Endothelial cell of umbilical vein (primary cell): ENCODE measurements at regions not wholly inside any gene's neighbourhood (a gene's known extent, or its start where the extent isn't known, plus 50 kb on each side); places are given as distances from the start of the nearest gene placed in this dataset.
"Not testable (repeated sequence)": the region's sequence is repeated elsewhere in the genome, so short reads cannot be mapped to it uniquely, and the experiment has no call there.

Experiments used
- BruUV-seq: library from RNA; stranded (reverse); fragments of 400-500 nt; replicated peaks from 2 replicates; lab custom pipeline; 2021; lab: Mats Ljungman, UMichigan
- CTCF ChIA-PET: fragments of 300-600, 350-600 bp; sonication (Branson Sonifier 250); formaldehyde crosslinking; loops from one replicate; lab custom pipeline; 2021; ENCODE audit warnings: antibody characterized with exemption, inconsistent platforms; lab: Charles Lee
- POLR2A ChIA-PET: fragments of 300-600, 350-600 bp; sonication (Branson Sonifier 250); formaldehyde crosslinking; loops from one replicate; lab custom pipeline; 2021; ENCODE audit warnings: antibody characterized with exemption, inconsistent platforms; lab: Charles Lee
- DNase-seq: peaks from one replicate; pipeline ENCODE4 v3.0.0-alpha.2; 2011; ENCODE audit warnings: low read depth, low spot score
- FAIRE-seq: peaks from 2 replicates; lab custom pipeline; 2011; peaks lifted over from hg19 to GRCh38; lab: Jason Lieb, UNC
- H2AFZ ChIP-seq: 2 replicates; pipeline ENCODE4 v1.6.0; 2012; ENCODE audit warnings: low read depth, low read length, control low read depth, inconsistent platforms
- H3K27ac ChIP-seq: 2 replicates; pipeline ENCODE4 v1.5.1; 2011; ENCODE audit warnings: low read depth, mild to moderate bottlenecking, control low read depth, low read length, moderate library complexity; ENCODE audit not compliant: insufficient read depth
- H3K27me3 ChIP-seq, 2 experiments: 2 replicates each; pipeline versions ENCODE4 v1.6.0 to v1.6.1; 2011; ENCODE audit warnings: low read length in 2 of 2, mixed read lengths in 1 of 2; ENCODE audit not compliant: control insufficient read depth in 2 of 2, insufficient read depth in 2 of 2
- H3K36me3 ChIP-seq, 2 experiments: 2 replicates in 1 of 2; 3 replicates in 1 of 2; pipeline ENCODE4 v1.5.1; 2011; ENCODE audit warnings: low read length in 2 of 2, mild to moderate bottlenecking in 1 of 2, moderate library complexity in 1 of 2; ENCODE audit not compliant: control insufficient read depth in 2 of 2, insufficient read depth in 2 of 2; ENCODE audit errors: extremely low read depth in 1 of 2
- H3K4me1 ChIP-seq: 3 replicates; pipeline ENCODE4 v1.5.1; 2011; ENCODE audit warnings: mild to moderate bottlenecking, low read length; ENCODE audit not compliant: control insufficient read depth, insufficient read depth; ENCODE audit errors: extremely low read depth
- H3K4me2 ChIP-seq: 2 replicates; pipeline ENCODE4 v1.6.1; 2011; ENCODE audit warnings: low read length, control low read depth, mixed read lengths; ENCODE audit not compliant: insufficient read depth
- H3K4me3 ChIP-seq, 3 experiments: fragments of 200-600 bp in 1 of 3; sonication (generic), shearing (Covaris generic) in 1 of 3; replicated peaks in 1 of 3; 2 replicates each; pipeline ENCODE4 v1.5.1; 2011 to 2016; ENCODE audit warnings: control low read depth in 3 of 3, low read length in 3 of 3, mild to moderate bottlenecking in 2 of 3, inconsistent platforms in 1 of 3, low read depth in 1 of 3, moderate library complexity in 1 of 3; ENCODE audit not compliant: insufficient read depth in 1 of 3
- H3K79me2 ChIP-seq: 2 replicates; pipeline ENCODE4 v1.6.0; 2012; ENCODE audit warnings: low read length, inconsistent platforms; ENCODE audit not compliant: control insufficient read depth, insufficient read depth
- H3K9ac ChIP-seq: replicated peaks from 2 replicates; pipeline ENCODE3; 2011; ENCODE audit warnings: low read length, control low read depth; ENCODE audit not compliant: insufficient read depth; ENCODE audit errors: extremely low read depth
- H3K9me1 ChIP-seq: replicated peaks from 3 replicates; pipeline ENCODE4 v1.6.0; 2011; ENCODE audit warnings: mild to moderate bottlenecking, low read length; ENCODE audit not compliant: control insufficient read depth, insufficient read depth; ENCODE audit errors: extremely low read depth
- H3K9me3 ChIP-seq: replicated peaks from 2 replicates; pipeline ENCODE4 v1.5.1; 2012; ENCODE audit warnings: low read length, inconsistent platforms; ENCODE audit not compliant: control insufficient read depth, insufficient read depth
- H4K20me1 ChIP-seq: replicated peaks from 2 replicates; pipeline ENCODE3; 2011; ENCODE audit warnings: mild to moderate bottlenecking, low read length; ENCODE audit not compliant: control insufficient read depth, insufficient read depth; ENCODE audit errors: extremely low read depth
- EZH2 ChIP-seq: IDR thresholded peaks from 2 replicates; pipeline ENCODE4 v1.6.1; 2012; ENCODE audit warnings: borderline replicate concordance, low read depth, mild to moderate bottlenecking, moderate library complexity, low read length, inconsistent platforms; ENCODE audit not compliant: severe bottlenecking
- FOS ChIP-seq: IDR thresholded peaks from 2 replicates; pipeline ENCODE4 v1.6.1; 2011; ENCODE audit warnings: mild to moderate bottlenecking, low read length, moderate library complexity, borderline replicate concordance; ENCODE audit not compliant: insufficient read depth
- GATA2 ChIP-seq: IDR thresholded peaks from 2 replicates; pipeline ENCODE4 v1.7.0; 2011; ENCODE audit warnings: low read depth, mild to moderate bottlenecking, moderate library complexity, mixed read lengths, low read length; ENCODE audit not compliant: insufficient read length, insufficient read depth
- JUN ChIP-seq: IDR thresholded peaks from 2 replicates; pipeline ENCODE4 v1.6.1; 2011; ENCODE audit warnings: borderline replicate concordance, low read depth; ENCODE audit not compliant: insufficient read length, insufficient read depth
- MYC ChIP-seq: IDR thresholded peaks from one replicate; pipeline ENCODE4 v1.6.1; 2011; ENCODE audit warnings: mild to moderate bottlenecking, low read depth, low read length
- POLR2A ChIP-seq: IDR thresholded peaks from 2 replicates; pipeline ENCODE4 v1.6.1; 2012; ENCODE audit warnings: low read depth, mild to moderate bottlenecking, control low read depth, low read length
- POLR2AphosphoS5 ChIP-seq: IDR thresholded peaks from 2 replicates; pipeline ENCODE4 v1.6.1; 2012; ENCODE audit warnings: low read depth, mild to moderate bottlenecking, control low read depth, low read length, moderate library complexity; ENCODE audit not compliant: insufficient read depth
- dilution Hi-C: fragments of 300-500 bp; cut with MboI; formaldehyde crosslinking; loops from one replicate; pipeline ENCODE4 v1.15.0; 2019; ENCODE audit warnings: low sequenced_read_pairs; ENCODE audit not compliant: extremely low pct_ligation_motif_present
- intact Hi-C: fragments of 100-400 bp; cut with micrococcal nuclease; formaldehyde crosslinking; loops from one replicate; pipeline ENCODE4 v1.10.0; 2022
- TF ChIP-seq, protein P1 (sequence below), 2 donors: IDR thresholded peaks; 1 replicate in 1 of 2; 2 replicates in 1 of 2; pipeline ENCODE4 v1.5.1; 2011; ENCODE audit warnings: low read length in 2 of 2, mild to moderate bottlenecking in 2 of 2, moderate library complexity in 2 of 2, control low read depth in 1 of 2, inconsistent platforms in 1 of 2, low read depth in 1 of 2; ENCODE audit not compliant: insufficient read depth in 1 of 2; ENCODE audit errors: extremely low read depth in 1 of 2
- TF ChIP-seq, protein P2 (sequence below): IDR thresholded peaks from 2 replicates; pipeline ENCODE4 v1.6.1; 2011; ENCODE audit not compliant: insufficient read depth, insufficient read length

DNA sequence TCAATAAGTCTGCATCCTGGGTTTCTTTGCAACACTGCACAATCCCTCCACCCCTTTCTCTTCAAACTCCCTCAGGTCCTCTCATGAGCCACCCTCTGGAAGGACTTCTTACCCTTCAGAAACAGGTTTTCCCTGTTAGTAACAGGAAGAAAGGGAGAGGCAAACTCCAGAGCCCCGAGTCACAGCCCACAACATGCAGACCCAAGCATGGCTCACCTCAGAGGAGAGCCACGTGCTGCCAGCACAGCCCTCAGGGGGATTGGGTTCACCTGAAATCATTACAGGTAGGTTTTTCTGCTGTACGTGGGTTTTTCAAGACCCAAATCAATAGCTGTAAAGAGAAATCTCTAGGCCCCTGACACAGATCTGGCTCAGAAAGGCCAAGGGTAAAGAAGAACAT lies 359.7 kb upstream of the ATP10A start:
- Histone ChIP-seq H3K27ac (no peak overlapping the region), H3K9me1 (no peaks in the 10 kb centered on the region), H3K4me2 (no peak overlapping the region), H3K36me3 (no peaks in the 10 kb centered on the region), H3K4me1 (no peaks in the 10 kb centered on the region), H4K20me1 (no peaks in the 10 kb centered on the region), H3K9ac (no peak overlapping the region), H3K4me3 (no peak overlapping the region), H3K27me3 (no peaks in the 10 kb centered on the region), H3K9me3 (peaks cover 9% of the 10 kb centered on the region), H2AFZ (no peak overlapping the region), H3K79me2 (no peaks in the 10 kb centered on the region)
- DNase-seq (no peak), FAIRE-seq (no peak)
- ChIA-PET POLR2A (no interaction called here), CTCF (no interaction called here)
- no peak for TF ChIP-seq POLR2A
- TF ChIP-seq, protein P1, sequence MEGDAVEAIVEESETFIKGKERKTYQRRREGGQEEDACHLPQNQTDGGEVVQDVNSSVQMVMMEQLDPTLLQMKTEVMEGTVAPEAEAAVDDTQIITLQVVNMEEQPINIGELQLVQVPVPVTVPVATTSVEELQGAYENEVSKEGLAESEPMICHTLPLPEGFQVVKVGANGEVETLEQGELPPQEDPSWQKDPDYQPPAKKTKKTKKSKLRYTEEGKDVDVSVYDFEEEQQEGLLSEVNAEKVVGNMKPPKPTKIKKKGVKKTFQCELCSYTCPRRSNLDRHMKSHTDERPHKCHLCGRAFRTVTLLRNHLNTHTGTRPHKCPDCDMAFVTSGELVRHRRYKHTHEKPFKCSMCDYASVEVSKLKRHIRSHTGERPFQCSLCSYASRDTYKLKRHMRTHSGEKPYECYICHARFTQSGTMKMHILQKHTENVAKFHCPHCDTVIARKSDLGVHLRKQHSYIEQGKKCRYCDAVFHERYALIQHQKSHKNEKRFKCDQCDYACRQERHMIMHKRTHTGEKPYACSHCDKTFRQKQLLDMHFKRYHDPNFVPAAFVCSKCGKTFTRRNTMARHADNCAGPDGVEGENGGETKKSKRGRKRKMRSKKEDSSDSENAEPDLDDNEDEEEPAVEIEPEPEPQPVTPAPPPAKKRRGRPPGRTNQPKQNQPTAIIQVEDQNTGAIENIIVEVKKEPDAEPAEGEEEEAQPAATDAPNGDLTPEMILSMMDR (IDR thresholded peaks at IDR 0.05; ENCODE audit: extremely low read depth in 1 of 2, insufficient read depth in 1 of 2, low read depth in 1 of 2, low read length in 2 of 2), result no peak
- TF ChIP-seq EZH2, result no peak
- no peak for TF ChIP-seq MYC
- no peak for TF ChIP-seq GATA2
- no peak for TF ChIP-seq FOS
- no peak for TF ChIP-seq JUN
- TF ChIP-seq, protein P2, sequence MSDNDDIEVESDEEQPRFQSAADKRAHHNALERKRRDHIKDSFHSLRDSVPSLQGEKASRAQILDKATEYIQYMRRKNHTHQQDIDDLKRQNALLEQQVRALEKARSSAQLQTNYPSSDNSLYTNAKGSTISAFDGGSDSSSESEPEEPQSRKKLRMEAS, result no peak
- TF ChIP-seq POLR2AphosphoS5, result no peak
- no TSS peak for BruUV-seq
- dilution Hi-C loops, result no loop called here
- intact Hi-C loops, result no loop called here

DNA sequence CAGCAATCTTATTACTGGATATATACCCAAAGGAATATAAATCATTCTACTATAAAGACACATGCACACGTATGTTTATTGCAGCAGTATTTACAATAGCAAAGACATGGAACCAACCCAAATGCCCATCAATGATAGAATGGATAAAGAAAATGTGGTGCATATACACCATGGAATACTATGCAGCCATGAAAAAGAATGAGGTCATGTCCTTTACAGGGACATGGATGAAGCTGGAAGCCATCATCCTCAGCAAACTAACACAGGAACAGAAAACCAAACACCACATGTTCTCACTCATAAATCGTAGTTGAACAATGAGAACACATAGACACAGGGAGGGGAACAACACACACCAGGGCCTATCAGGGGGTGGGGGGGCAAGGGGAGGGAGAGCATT lies 353.9 kb upstream of the ATP10A start:
- CTCF ChIA-PET, FAIRE-seq, H3K4me1 ChIP-seq, H3K9ac ChIP-seq, dilution Hi-C loops, H3K4me3 ChIP-seq, H3K36me3 ChIP-seq, intact Hi-C loops, H3K79me2 ChIP-seq, H3K9me1 ChIP-seq, H4K20me1 ChIP-seq, H3K27ac ChIP-seq, H3K27me3 ChIP-seq, H3K4me2 ChIP-seq, DNase-seq, H3K9me3 ChIP-seq, POLR2A ChIA-PET, H2AFZ ChIP-seq, BruUV-seq: not testable (repeated sequence)
